Skeletal muscle satellite cell (primary cell): ENCODE measurements at regions not wholly inside any gene's neighbourhood (a gene's known extent, or its start where the extent isn't known, plus 50 kb on each side); places are given as distances from the start of the nearest gene placed in this dataset.
"Not testable (repeated sequence)": the region's sequence is repeated elsewhere in the genome, so short reads cannot be mapped to it uniquely, and the experiment has no call there.

Source experiments
- H3K27me3 ChIP-seq: 2 replicates; pipeline ENCODE4 v1.7.0; 2013; ENCODE audit warnings: low read length; ENCODE audit not compliant: control insufficient read depth, insufficient read depth
- H3K36me3 ChIP-seq: 2 replicates; pipeline ENCODE4 v1.7.0; 2013; ENCODE audit warnings: mild to moderate bottlenecking, control low read depth, low read length; ENCODE audit not compliant: insufficient read depth
- H3K4me1 ChIP-seq: 2 replicates; pipeline ENCODE4 v1.7.0; 2013; ENCODE audit warnings: low read length; ENCODE audit not compliant: control insufficient read depth, insufficient read depth
- H3K4me2 ChIP-seq: 2 replicates; pipeline ENCODE4 v1.7.0; 2013; ENCODE audit warnings: mild to moderate bottlenecking, low read length
- H3K4me3 ChIP-seq: 2 replicates; pipeline ENCODE4 v1.7.0; 2013; ENCODE audit warnings: low read length
- H3K9ac ChIP-seq: 2 replicates; pipeline ENCODE4 v1.7.0; 2013; ENCODE audit warnings: mild to moderate bottlenecking, low read depth, low read length, moderate library complexity
- H3K9me3 ChIP-seq: replicated peaks from 2 replicates; pipeline ENCODE4 v1.7.0; 2013; ENCODE audit warnings: mild to moderate bottlenecking, control low read depth, low read length

- Histone ChIP-seq H3K9me3 (no peaks in the 10 kb centered on the region), H3K4me3 (no peak overlapping the region), H3K9ac (no peak overlapping the region), H3K27me3 (no peaks in the 10 kb centered on the region), H3K36me3 (no peaks in the 10 kb centered on the region), H3K4me2 (no peak overlapping the region), H3K4me1 (no peaks in the 10 kb centered on the region)
Measured at GRCh38 chr16:66020642-66021041, 345.8 kb upstream of the CDH5 start.

GRCh38 chr16:66020046-66020445, 346.4 kb upstream of the CDH5 start:
- H3K4me3 ChIP-seq, result no peak overlapping the region
- H3K9me3 ChIP-seq, result no peaks in the 10 kb centered on the region
- H3K9ac ChIP-seq, result no peak overlapping the region
- H3K36me3 ChIP-seq, result no peaks in the 10 kb centered on the region
- no peaks in the 10 kb centered on the region for H3K27me3 ChIP-seq
- no peak overlapping the region for H3K4me2 ChIP-seq
- H3K4me1 ChIP-seq, result no peaks in the 10 kb centered on the region

- H3K9me3 ChIP-seq, H3K9ac ChIP-seq, H3K4me1 ChIP-seq, H3K4me3 ChIP-seq, H3K4me2 ChIP-seq, H3K27me3 ChIP-seq, H3K36me3 ChIP-seq: not testable (repeated sequence)
Measured at GRCh38 chr16:66019502-66019901, 347.0 kb upstream of the CDH5 start.

- H3K36me3 ChIP-seq, result no peaks in the 10 kb centered on the region
- H3K4me2 ChIP-seq, result no peak overlapping the region
- H3K4me1 ChIP-seq, result no peaks in the 10 kb centered on the region
- H3K4me3 ChIP-seq, result no peak overlapping the region
- H3K27me3 ChIP-seq, result no peaks in the 10 kb centered on the region
- H3K9me3 ChIP-seq, result no peaks in the 10 kb centered on the region
- H3K9ac ChIP-seq, result no peak overlapping the region
Measured at GRCh38 chr16:66014221-66014620, 352.3 kb upstream of the CDH5 start.

- no peaks in the 10 kb centered on the region for H3K36me3 ChIP-seq
- H3K27me3 ChIP-seq, result no peaks in the 10 kb centered on the region
- no peak overlapping the region for H3K4me2 ChIP-seq
Measured at GRCh38 chr16:66013486-66013885, 353.0 kb upstream of the CDH5 start.

GRCh38 chr16:66008136-66008535, 358.4 kb upstream of the CDH5 start:
- Histone ChIP-seq H3K4me2 (peak overlapping the region; percentile 44), H3K9me3 (no peaks in the 10 kb centered on the region), H3K36me3 (no peaks in the 10 kb centered on the region), H3K27me3 (peaks cover 3% of the 10 kb centered on the region), H3K9ac (no peak overlapping the region), H3K4me3 (peak overlapping the region; percentile 19), H3K4me1 (no peaks in the 10 kb centered on the region)

More at GRCh38 chr16:66013486-66013885, 353.0 kb upstream of the CDH5 start:
- no peaks in the 10 kb centered on the region for H3K4me1 ChIP-seq
- H3K4me3 ChIP-seq, result no peak overlapping the region
- no peaks in the 10 kb centered on the region for H3K9me3 ChIP-seq
- H3K9ac ChIP-seq, result no peak overlapping the region

- Histone ChIP-seq H3K9ac (no peak overlapping the region), H3K4me2 (peak overlapping the region; percentile 44), H3K36me3 (no peaks in the 10 kb centered on the region), H3K9me3 (no peaks in the 10 kb centered on the region), H3K4me3 (peak overlapping the region; percentile 19), H3K27me3 (peaks cover 3% of the 10 kb centered on the region), H3K4me1 (no peaks in the 10 kb centered on the region)
Measured at GRCh38 chr16:66007717-66008116, 358.8 kb upstream of the CDH5 start.

GRCh38 chr16:66006485-66006884, 360.0 kb upstream of the CDH5 start:
- Histone ChIP-seq H3K4me1 (no peaks in the 10 kb centered on the region), H3K4me2 (no peak overlapping the region), H3K9me3 (no peaks in the 10 kb centered on the region), H3K9ac (no peak overlapping the region), H3K4me3 (no peak overlapping the region), H3K36me3 (no peaks in the 10 kb centered on the region), H3K27me3 (peaks cover 3% of the 10 kb centered on the region)

GRCh38 chr16:66004699-66005098, 361.8 kb upstream of the CDH5 start:
- Histone ChIP-seq H3K36me3 (no peaks in the 10 kb centered on the region), H3K9me3 (no peaks in the 10 kb centered on the region), H3K27me3 (peaks cover 10% of the 10 kb centered on the region), H3K4me2 (no peak overlapping the region), H3K4me3 (no peak overlapping the region), H3K9ac (no peak overlapping the region), H3K4me1 (no peaks in the 10 kb centered on the region)

- Histone ChIP-seq H3K9ac (no peak overlapping the region), H3K36me3 (no peaks in the 10 kb centered on the region), H3K9me3 (no peaks in the 10 kb centered on the region), H3K27me3 (peaks cover 10% of the 10 kb centered on the region), H3K4me2 (no peak overlapping the region), H3K4me1 (no peaks in the 10 kb centered on the region), H3K4me3 (no peak overlapping the region)
Measured at GRCh38 chr16:66003201-66003600, 363.3 kb upstream of the CDH5 start.

- no peak overlapping the region for H3K4me3 ChIP-seq
- no peak overlapping the region for H3K4me2 ChIP-seq
- H3K4me1 ChIP-seq, result no peaks in the 10 kb centered on the region
- no peaks in the 10 kb centered on the region for H3K9me3 ChIP-seq
- H3K9ac ChIP-seq, result no peak overlapping the region
- H3K36me3 ChIP-seq, result no peaks in the 10 kb centered on the region
- peaks cover 10% of the 10 kb centered on the region for H3K27me3 ChIP-seq
Measured at GRCh38 chr16:66002601-66003000, 363.9 kb upstream of the CDH5 start.

- Histone ChIP-seq H3K4me3 (no peak overlapping the region), H3K4me1 (no peaks in the 10 kb centered on the region), H3K4me2 (no peak overlapping the region), H3K36me3 (no peaks in the 10 kb centered on the region), H3K27me3 (peaks cover 10% of the 10 kb centered on the region), H3K9ac (no peak overlapping the region), H3K9me3 (no peaks in the 10 kb centered on the region)
Measured at GRCh38 chr16:66001432-66001831, 365.1 kb upstream of the CDH5 start.
